Panc1 (cell line): ENCODE measurements at regions not wholly inside any gene's neighbourhood (a gene's known extent, or its start where the extent isn't known, plus 50 kb on each side); places are given as distances from the start of the nearest gene placed in this dataset.

ENCODE experiments used
- ATAC-seq: fragments of 200-7000 bp; cut with Tn5 transposase; 2 replicates; pipeline ENCODE4 v1.9.1; 2020; ENCODE audit warnings: mild to moderate bottlenecking, moderate library complexity
- BruUV-seq: library from RNA; stranded (reverse); fragments of 400-500 nt; replicated peaks from 2 replicates; lab custom pipeline; 2021; lab: Mats Ljungman, UMichigan
- CTCF ChIA-PET: fragments of 300-600 bp; sonication (Branson Sonifier 250); formaldehyde crosslinking; loops from one replicate; lab custom pipeline; 2022; ENCODE audit warnings: antibody characterized with exemption; lab: Charles Lee
- POLR2A ChIA-PET: fragments of 300-600 bp; sonication (Branson Sonifier 250); formaldehyde crosslinking; loops from one replicate; lab custom pipeline; 2022; ENCODE audit warnings: antibody characterized with exemption; lab: Charles Lee
- DNase-seq: peaks from one replicate; pipeline ENCODE4 v3.0.0-alpha.2; 2010; ENCODE audit warnings: low read depth, low spot score
- H3K27ac ChIP-seq: 2 replicates; pipeline ENCODE4 v1.5.1; 2011; ENCODE audit warnings: mild to moderate bottlenecking, low read length, inconsistent platforms
- H3K27me3 ChIP-seq: fragments of 200-500 bp; sonication (Bioruptor generic); 2 replicates; pipeline ENCODE4 v1.6.0; 2014; ENCODE audit warnings: low read length, inconsistent platforms; ENCODE audit not compliant: control insufficient read depth, insufficient read depth
- H3K36me3 ChIP-seq: fragments of 200-500 bp; sonication (Bioruptor generic); 2 replicates; pipeline ENCODE4 v1.5.1; 2014; ENCODE audit warnings: inconsistent platforms, mild to moderate bottlenecking, low read length, moderate library complexity; ENCODE audit not compliant: control insufficient read depth, insufficient read depth
- H3K4me1 ChIP-seq: 2 replicates; pipeline ENCODE4 v1.5.1; 2011; ENCODE audit warnings: inconsistent platforms, mild to moderate bottlenecking, low read length, moderate library complexity; ENCODE audit not compliant: control insufficient read depth, insufficient read depth
- H3K4me3 ChIP-seq, 2 experiments: 2 replicates each; pipeline ENCODE4 v1.5.1; 2011 to 2012; ENCODE audit warnings: low read depth in 2 of 2, low read length in 2 of 2, mild to moderate bottlenecking in 2 of 2, inconsistent platforms in 1 of 2, moderate library complexity in 1 of 2
- H3K9me3 ChIP-seq: fragments of 200-500 bp; sonication (Bioruptor generic); 2 replicates; pipeline ENCODE4 v1.5.1; 2014; ENCODE audit warnings: low read depth, mild to moderate bottlenecking, inconsistent platforms, low read length, moderate library complexity; ENCODE audit not compliant: control insufficient read depth, insufficient read depth
- CTCF ChIP-seq: fragments of 450-650 bp; IDR thresholded peaks from 2 replicates; pipeline ENCODE4 v1.5.1; 2017; ENCODE audit warnings: mild to moderate bottlenecking
- POLR2AphosphoS5 ChIP-seq: IDR thresholded peaks from 2 replicates; pipeline ENCODE4 v1.6.1; 2012; ENCODE audit warnings: mild to moderate bottlenecking, low read depth, low read length, moderate library complexity
- REST ChIP-seq, 2 experiments: IDR thresholded peaks; 2 replicates each; pipeline ENCODE4 v1.6.1; 2011 to 2012; ENCODE audit warnings: low read depth in 2 of 2, control low read depth in 1 of 2, low read length in 1 of 2, mild to moderate bottlenecking in 1 of 2, moderate library complexity in 1 of 2; ENCODE audit not compliant: insufficient read depth in 1 of 2
- SIN3A ChIP-seq: IDR thresholded peaks from 2 replicates; pipeline ENCODE4 v1.6.1; 2012; ENCODE audit warnings: low read depth, mild to moderate bottlenecking, low read length, moderate library complexity, borderline replicate concordance; ENCODE audit not compliant: insufficient read depth
- TCF7L2 ChIP-seq: IDR thresholded peaks from 2 replicates; pipeline ENCODE4 v1.6.1; 2011; ENCODE audit warnings: mild to moderate bottlenecking, low read depth, low read length, inconsistent platforms
- in situ Hi-C: cut with HindIII; loops from 2 replicates; pipeline ENCODE4 v1.10.0; 2016; ENCODE audit warnings: low sequenced_read_pairs, low pct_unique_long_range_greater_than_20kb
- intact Hi-C: fragments of 100-400 bp; cut with micrococcal nuclease; formaldehyde crosslinking; loops from one replicate; pipeline ENCODE4 v1.10.0; 2022; ENCODE audit not compliant: unreplicated experiment

- in situ Hi-C loops = no loop called here
- no peak overlapping the region for H3K27ac ChIP-seq
- H3K4me3 ChIP-seq = no peak overlapping the region
- DNase-seq (no peak), ATAC-seq (no peak)
- H3K36me3 ChIP-seq = no peaks in the 10 kb centered on the region
- no peaks in the 10 kb centered on the region for H3K27me3 ChIP-seq
- POLR2A ChIA-PET = no interaction called here
- H3K4me1 ChIP-seq = no peaks in the 10 kb centered on the region; the same call in 1 of the 2 replicates
- TF ChIP-seq POLR2AphosphoS5 (no peak), REST (IDR thresholded peaks at IDR 0.05; ENCODE audit: insufficient read depth in 1 of 2, low read depth in 2 of 2, low read length in 1 of 2) (no peak), CTCF (no peak), SIN3A (no peak), TCF7L2 (no peak)
- no peaks in the 10 kb centered on the region for H3K9me3 ChIP-seq
- intact Hi-C loops = no loop called here
- no TSS peak for BruUV-seq
- CTCF ChIA-PET = no interaction called here
Measured at GRCh38 chr5:38681029-38681706, 124.7 kb upstream of the LIFR start.

- H3K9me3 ChIP-seq = no peaks in the 10 kb centered on the region
- ATAC-seq (no peak), DNase-seq (no peak)
- H3K27me3 ChIP-seq = no peaks in the 10 kb centered on the region
- no peaks in the 10 kb centered on the region; the same call in 1 of the 2 replicates for H3K4me1 ChIP-seq
- no TSS peak for BruUV-seq
- TF ChIP-seq REST (IDR thresholded peaks at IDR 0.05; ENCODE audit: insufficient read depth in 1 of 2, low read depth in 2 of 2, low read length in 1 of 2) (no peak), CTCF (no peak), POLR2AphosphoS5 (no peak), SIN3A (no peak), TCF7L2 (no peak)
- H3K4me3 ChIP-seq = no peak overlapping the region
- H3K27ac ChIP-seq = no peak overlapping the region
- H3K36me3 ChIP-seq = no peaks in the 10 kb centered on the region
- in situ Hi-C loops (no loop called here), intact Hi-C loops (no loop called here)
- ChIA-PET POLR2A (no interaction called here), CTCF (no interaction called here)
Measured at GRCh38 chr5:38681966-38682365, 125.5 kb upstream of the LIFR start.
